HG03354 (cell line): ENCODE measurements at regions not wholly inside any gene's neighbourhood (a gene's known extent, or its start where the extent isn't known, plus 50 kb on each side); places are given as distances from the start of the nearest gene placed in this dataset.
"Not testable (repeated sequence)": the region's sequence is repeated elsewhere in the genome, so short reads cannot be mapped to it uniquely, and the experiment has no call there.

ENCODE experiments used
- ATAC-seq: cut with Tn5 transposase; IDR thresholded peaks from one replicate; pipeline ENCODE4 v1.9.1; 2021; ENCODE audit warnings: mild to moderate bottlenecking; ENCODE audit not compliant: unreplicated experiment, poor library complexity, severe bottlenecking

DNA sequence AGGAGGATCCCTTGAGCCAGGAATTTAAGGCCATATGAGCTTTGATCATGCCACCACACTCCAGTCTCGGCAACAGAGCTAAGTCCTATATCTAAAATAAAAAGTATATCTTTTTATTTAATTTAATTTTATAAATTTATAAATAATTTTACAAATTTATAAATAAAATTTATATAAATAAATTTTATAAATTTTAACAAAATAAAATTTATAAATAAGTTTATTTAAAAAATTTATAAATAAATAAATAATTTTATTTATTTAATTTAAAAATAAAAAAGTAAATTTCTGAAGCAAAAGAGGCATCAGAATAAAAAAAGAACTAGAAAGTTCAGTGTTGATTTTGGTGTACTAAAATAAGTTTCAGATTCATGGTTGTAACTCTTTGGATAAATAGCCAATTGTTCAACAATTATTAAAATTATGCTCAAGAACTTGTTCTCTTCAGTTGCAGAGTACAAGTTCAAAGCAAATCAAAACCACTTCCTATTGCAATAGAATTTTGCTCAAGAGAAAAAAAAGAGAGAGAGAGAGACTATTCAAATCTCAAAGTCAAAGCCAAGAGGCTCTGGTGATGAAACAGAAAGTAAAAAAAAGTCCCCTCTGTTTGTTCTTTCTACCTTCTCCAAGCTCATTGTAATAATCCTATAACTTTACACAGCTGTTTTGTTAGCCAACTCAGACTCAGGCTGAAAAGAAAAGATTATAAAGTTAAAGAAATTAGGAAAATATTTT is 547.5 kb upstream of the ADGRB3 start:
- ATAC-seq = peak; percentile 90

GRCh38 chr6:68086199-68086598 is 548.9 kb upstream of the ADGRB3 start:
- no peak for ATAC-seq

GRCh38 chr6:68085599-68085998 is 549.5 kb upstream of the ADGRB3 start:
- not testable (repeated sequence) for ATAC-seq

GRCh38 chr6:68082086-68082485 is 553.0 kb upstream of the ADGRB3 start:
- no peak for ATAC-seq

DNA sequence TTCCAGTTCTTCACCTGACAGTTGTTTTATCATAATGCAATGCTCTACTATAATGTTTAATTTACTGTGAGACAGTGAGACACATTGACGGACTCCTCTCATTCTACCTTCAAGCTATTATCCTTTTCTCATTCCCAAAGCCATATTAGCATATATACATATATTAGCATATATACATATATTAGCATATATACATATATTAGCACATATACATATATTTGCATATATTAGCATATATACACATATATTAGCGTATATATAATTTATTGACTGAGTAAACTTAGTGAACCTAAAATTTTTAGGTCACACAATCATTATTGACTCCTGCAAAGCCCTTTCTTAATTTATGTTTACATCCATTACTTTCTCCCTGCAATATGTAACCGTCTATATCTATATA is 555.0 kb upstream of the ADGRB3 start:
- no peak for ATAC-seq

GRCh38 chr6:68077661-68078060 is 557.4 kb upstream of the ADGRB3 start:
- no peak for ATAC-seq

- no peak for ATAC-seq
These were observed 563.3 kb upstream of the ADGRB3 start for GRCh38 chr6:68071740-68072139.

- ATAC-seq = no peak
These were observed 565.0 kb upstream of the ADGRB3 start for GRCh38 chr6:68069921-68070710.

GRCh38 chr6:68059899-68060298 is 575.2 kb upstream of the ADGRB3 start:
- peak; percentile 68 for ATAC-seq

GRCh38 chr6:68059261-68059660 is 575.8 kb upstream of the ADGRB3 start:
- no peak for ATAC-seq

DNA sequence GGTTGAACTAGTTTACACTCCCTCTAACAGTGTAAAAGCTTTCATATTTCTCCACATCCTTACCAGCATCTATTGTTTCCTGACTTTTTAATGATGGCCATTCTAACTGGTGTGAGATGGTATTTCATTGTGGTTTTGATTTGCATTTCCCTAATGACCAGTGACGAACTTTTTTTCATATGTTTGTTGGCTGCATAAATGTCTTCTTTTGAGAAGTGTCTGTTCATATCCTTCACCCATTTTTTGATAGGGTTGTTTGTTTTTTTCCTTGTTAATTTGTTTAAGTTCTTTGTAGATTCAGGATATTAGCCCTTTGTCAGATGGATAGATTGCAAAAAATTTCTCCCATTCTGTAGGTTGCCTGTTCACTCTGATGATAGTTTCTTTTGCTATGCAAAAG is 578.5 kb upstream of the ADGRB3 start:
- ATAC-seq = not testable (repeated sequence)

DNA sequence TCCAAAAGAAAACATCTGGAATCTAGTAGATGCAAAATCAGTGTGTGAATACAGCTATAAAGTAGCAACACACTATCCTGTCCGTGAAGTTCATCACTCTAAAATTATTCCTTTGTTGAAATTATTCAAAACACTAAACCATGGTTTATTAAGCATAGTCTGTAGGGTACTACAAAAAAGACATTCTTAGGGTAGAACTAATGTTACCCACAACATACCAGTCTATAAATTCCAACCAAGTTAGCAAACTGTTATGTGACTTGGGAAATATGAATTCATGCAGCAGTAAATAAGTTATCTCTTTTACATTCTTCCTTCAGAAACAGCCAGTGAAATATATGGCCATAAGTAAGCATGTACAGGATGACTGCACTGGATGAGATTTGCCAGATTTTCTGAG is 580.3 kb upstream of the ADGRB3 start:
- no peak for ATAC-seq

DNA sequence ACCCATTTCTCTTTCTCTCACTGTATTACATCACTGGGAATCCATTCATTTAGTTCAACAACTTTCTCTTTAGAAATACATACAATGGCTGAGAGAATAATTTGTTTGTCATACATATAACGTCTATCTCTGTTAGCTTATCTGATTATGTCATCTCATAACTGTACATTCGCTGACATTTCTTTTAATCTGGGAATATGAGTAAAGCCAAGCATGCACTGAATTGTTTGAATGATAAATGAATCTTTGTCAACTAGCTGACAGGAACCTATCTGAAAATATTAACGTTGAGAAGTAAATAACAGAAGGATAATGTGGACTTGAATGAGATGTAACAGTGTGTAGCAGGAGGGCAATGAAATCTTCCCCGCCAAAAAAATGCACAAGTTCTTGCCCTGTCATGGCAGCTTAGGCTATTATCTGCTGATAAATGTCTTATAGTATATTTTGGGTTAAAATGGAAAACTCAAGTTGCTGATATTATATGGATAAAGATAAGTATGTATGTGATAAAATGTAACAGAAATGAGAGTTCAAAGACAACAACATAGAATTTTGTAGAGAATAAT is 581.2 kb upstream of the ADGRB3 start:
- no peak for ATAC-seq

GRCh38 chr6:68052234-68052633 is 582.8 kb upstream of the ADGRB3 start:
- ATAC-seq = no peak

DNA sequence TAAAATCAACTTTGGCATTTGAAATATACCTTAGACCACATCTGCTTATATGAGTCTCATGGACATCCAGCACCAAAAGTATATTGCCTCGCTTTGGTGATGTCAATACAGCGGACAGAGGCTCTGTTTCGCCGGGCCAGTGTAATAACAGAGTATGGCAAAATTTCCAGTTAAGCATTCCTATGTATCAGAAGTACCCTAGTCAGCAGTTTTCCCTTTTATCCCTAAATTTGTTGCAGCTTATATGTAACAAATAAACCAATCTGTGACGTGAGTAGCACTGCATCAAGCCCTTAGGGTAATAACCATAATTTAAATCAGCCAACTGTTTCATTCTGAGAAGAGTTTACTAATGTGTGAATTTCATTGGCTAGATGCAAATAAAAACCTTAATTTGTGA is 585.5 kb upstream of the ADGRB3 start:
- ATAC-seq = no peak

- peak; percentile 68 for ATAC-seq
These were observed 588.3 kb upstream of the ADGRB3 start for GRCh38 chr6:68046756-68047155.

- no peak for ATAC-seq
These were observed 588.8 kb upstream of the ADGRB3 start for GRCh38 chr6:68046302-68046701.

- ATAC-seq = no peak
These were observed 589.9 kb upstream of the ADGRB3 start for GRCh38 chr6:68045193-68045592.

DNA sequence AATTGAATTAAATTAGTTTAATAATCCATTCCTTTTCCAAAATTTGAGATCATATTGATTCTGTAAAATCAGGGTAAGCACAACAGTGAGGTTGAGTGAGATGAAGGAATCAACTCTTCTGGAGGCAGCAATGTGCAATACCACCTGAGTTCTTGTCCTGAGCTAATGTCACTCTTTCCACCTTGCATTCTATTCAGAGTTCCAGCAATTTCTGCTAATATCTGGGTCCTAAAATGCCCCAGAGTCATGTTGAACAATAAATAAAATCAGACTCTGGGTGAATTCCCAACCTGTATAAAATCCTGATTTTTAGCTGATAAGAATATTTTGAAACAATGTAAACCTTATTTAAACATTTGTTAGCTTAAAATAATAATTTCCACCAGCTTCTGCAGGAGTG is 590.8 kb upstream of the ADGRB3 start:
- ATAC-seq = no peak

GRCh38 chr6:68043122-68043398 is 592.0 kb upstream of the ADGRB3 start:
- no peak for ATAC-seq
